HepG2 (cell line): ENCODE measurements at regions not wholly inside any gene's neighbourhood (a gene's known extent, or its start where the extent isn't known, plus 50 kb on each side); places are given as distances from the start of the nearest gene placed in this dataset.

Experiments
- ATAC-seq: fragments of 200-7000 bp; cut with Tn5 transposase; 3 replicates; pipeline ENCODE4 v1.9.1; 2020; ENCODE audit warnings: mild to moderate bottlenecking, moderate library complexity
- BruUV-seq: library from RNA; stranded (reverse); fragments of 400-500 nt; replicated peaks from 2 replicates; lab custom pipeline; 2021; lab: Mats Ljungman, UMichigan
- CTCF ChIA-PET: fragments of 300-600 bp; formaldehyde crosslinking; extraction: SDS; loops from one replicate; lab custom pipeline; 2021; ENCODE audit warnings: low total read pairs, inconsistent platforms, low intra/inter-chr PET ratio; lab: Yijun Ruan, JAX
- POLR2A ChIA-PET: fragments of 350-600 bp; sonication (Branson Sonifier 250); formaldehyde crosslinking; loops from one replicate; lab custom pipeline; 2020; ENCODE audit warnings: antibody characterized with exemption, inconsistent platforms; lab: Yijun Ruan, JAX
- DNase-seq: peaks from one replicate; pipeline ENCODE4 v3.0.0-alpha.2; 2015; ENCODE audit warnings: low spot score
- FAIRE-seq: peaks from 3 replicates; lab custom pipeline; 2011; peaks lifted over from hg19 to GRCh38; lab: Jason Lieb, UNC
- H2AFZ ChIP-seq: one replicate; pipeline ENCODE4 v1.6.1; 2011; ENCODE audit warnings: low read length, inconsistent platforms
- H3K27ac ChIP-seq: fragments of 300-600 bp; 3 replicates; pipeline ENCODE4 v1.8.0; 2011; ENCODE audit warnings: mixed run types, mild to moderate bottlenecking, mixed read lengths, low read length, inconsistent platforms; ENCODE audit not compliant: insufficient read depth; ENCODE audit errors: extremely low read length
- H3K27me3 ChIP-seq, 2 experiments: fragments of 200-600 bp in 1 of 2; 2 replicates in 1 of 2; 3 replicates in 1 of 2; pipeline versions ENCODE4 v1.6.0 to v1.8.0; 2011; ENCODE audit warnings: low read length in 2 of 2, mild to moderate bottlenecking in 2 of 2, moderate library complexity in 2 of 2, inconsistent platforms in 1 of 2; ENCODE audit not compliant: insufficient read depth in 2 of 2, control insufficient read depth in 1 of 2
- H3K36me3 ChIP-seq, 2 experiments: fragments of 200-600 bp in 1 of 2; replicated peaks in 1 of 2; 2 replicates in 1 of 2; 3 replicates in 1 of 2; pipeline versions ENCODE4 v1.5.1 to v1.8.0; 2011; ENCODE audit warnings: low read length in 2 of 2, inconsistent platforms in 1 of 2; ENCODE audit not compliant: insufficient read depth in 2 of 2, control insufficient read depth in 1 of 2
- H3K4me1 ChIP-seq: 2 replicates; pipeline ENCODE4 v1.5.1; 2012; ENCODE audit warnings: low read length, inconsistent platforms; ENCODE audit not compliant: insufficient read depth
- H3K4me2 ChIP-seq: 2 replicates; pipeline ENCODE4 v1.6.0; 2011; ENCODE audit warnings: low read depth, low read length, inconsistent platforms
- H3K4me3 ChIP-seq, 3 experiments: fragments of 200-600 bp in 1 of 3; sonication (generic), shearing (Covaris generic) in 1 of 3; replicated peaks in 1 of 3; 2 replicates each; pipeline ENCODE4 v1.5.1; 2011 to 2016; ENCODE audit warnings: low read length in 3 of 3, inconsistent platforms in 2 of 3, low read depth in 2 of 3, mild to moderate bottlenecking in 2 of 3, control low read depth in 1 of 3, mixed read lengths in 1 of 3; ENCODE audit not compliant: insufficient read depth in 1 of 3
- H3K79me2 ChIP-seq: one replicate; pipeline ENCODE4 v1.6.1; 2011; ENCODE audit warnings: low read length, inconsistent platforms; ENCODE audit not compliant: insufficient read depth
- H3K9ac ChIP-seq: 2 replicates; pipeline ENCODE4 v1.6.0; 2011; ENCODE audit warnings: mild to moderate bottlenecking, low read depth, low read length, inconsistent platforms; ENCODE audit not compliant: insufficient read depth
- H3K9me3 ChIP-seq: 2 replicates; pipeline ENCODE4 v1.5.1; 2012; ENCODE audit warnings: mild to moderate bottlenecking, low read length
- H4K20me1 ChIP-seq: 2 replicates; pipeline ENCODE4 v1.6.0; 2011; ENCODE audit warnings: inconsistent platforms, mild to moderate bottlenecking, low read length, moderate library complexity; ENCODE audit not compliant: insufficient read depth
- CTCF ChIP-seq: sonication (generic); formaldehyde crosslinking; IDR thresholded peaks from 2 replicates; pipeline ENCODE4 v1.5.0; 2020; ENCODE audit warnings: mild to moderate bottlenecking, missing genetic modification reagents, moderate library complexity
- DNMT1 ChIP-seq: sonication (generic); formaldehyde crosslinking; IDR thresholded peaks from 2 replicates; pipeline ENCODE4 v1.5.1; 2020; ENCODE audit warnings: mild to moderate bottlenecking, missing genetic modification reagents
- EP300 ChIP-seq, 3 experiments: sonication (generic) in 1 of 3; formaldehyde crosslinking in 1 of 3; IDR thresholded peaks; 2 replicates each; pipeline versions ENCODE4 v1.5.1 to v1.6.1; 2011 to 2020; ENCODE audit warnings: low read depth in 2 of 3, low read length in 2 of 3, borderline replicate concordance in 1 of 3, improper control_type of control experiment in 1 of 3, mild to moderate bottlenecking in 1 of 3, missing genetic modification reagents in 1 of 3, moderate library complexity in 1 of 3
- HNRNPH1 ChIP-seq: fragments of 200-400 bp; formaldehyde crosslinking; optimal IDR thresholded peaks from 2 replicates; pipeline ENCODE3; 2017; ENCODE audit warnings: mild to moderate bottlenecking, low read depth, low read length
- IKZF1 ChIP-seq: fragments of 450-650 bp; IDR thresholded peaks from 2 replicates; pipeline ENCODE4 v1.7.1; 2016
- MEIS1 ChIP-seq: sonication (generic); formaldehyde crosslinking; IDR thresholded peaks from 2 replicates; pipeline ENCODE4 v1.9.0; 2021; ENCODE audit warnings: mild to moderate bottlenecking, missing genetic modification reagents, moderate library complexity, borderline replicate concordance
- NFIB ChIP-seq: sonication (generic); formaldehyde crosslinking; IDR thresholded peaks from 2 replicates; pipeline ENCODE4 v1.9.0; 2021; ENCODE audit warnings: missing genetic modification reagents, mild to moderate bottlenecking, borderline replicate concordance
- SETDB1 ChIP-seq: sonication (generic); formaldehyde crosslinking; IDR thresholded peaks from 2 replicates; pipeline ENCODE4 v1.5.1; 2020; ENCODE audit warnings: missing genetic modification reagents, mild to moderate bottlenecking, borderline replicate concordance
- SRF ChIP-seq: IDR thresholded peaks from 2 replicates; pipeline ENCODE4 v1.6.1; 2011; ENCODE audit warnings: mild to moderate bottlenecking, low read depth, low read length, moderate library complexity
- STAG1 ChIP-seq: sonication (generic); formaldehyde crosslinking; IDR thresholded peaks from 2 replicates; pipeline ENCODE4 v1.4.0; 2020; ENCODE audit warnings: missing genetic modification reagents
- ZFP36L2 ChIP-seq: sonication (generic); formaldehyde crosslinking; IDR thresholded peaks from 2 replicates; pipeline ENCODE4 v1.4.0; 2020; ENCODE audit warnings: missing genetic modification reagents
- ZNF143 ChIP-seq: sonication (generic); formaldehyde crosslinking; IDR thresholded peaks from 2 replicates; pipeline ENCODE4 v1.4.0; 2020; ENCODE audit warnings: missing genetic modification reagents
- ZNF350 ChIP-seq: sonication (generic); formaldehyde crosslinking; IDR thresholded peaks from 2 replicates; pipeline ENCODE4 v1.4.0; 2020; ENCODE audit warnings: mild to moderate bottlenecking, low read depth, missing genetic modification reagents, borderline replicate concordance
- ZNF552 ChIP-seq: sonication (generic); formaldehyde crosslinking; IDR thresholded peaks from 2 replicates; pipeline ENCODE4 v1.9.0; 2022; ENCODE audit warnings: missing genetic modification reagents, mild to moderate bottlenecking, borderline replicate concordance
- ZNF614 ChIP-seq: IDR thresholded peaks from 2 replicates; pipeline ENCODE4 v1.6.1; 2018; ENCODE audit warnings: missing biosample characterization, missing genetic modification reagents, inconsistent platforms, borderline replicate concordance
- ZNF619 ChIP-seq: sonication (generic); formaldehyde crosslinking; IDR thresholded peaks from 2 replicates; pipeline ENCODE4 v1.4.0; 2020; ENCODE audit warnings: mild to moderate bottlenecking, missing genetic modification reagents
- ZNF879 ChIP-seq: sonication (generic); formaldehyde crosslinking; IDR thresholded peaks from 2 replicates; pipeline ENCODE4 v1.8.1; 2023; ENCODE audit warnings: missing genetic modification reagents
- WGBS: methylation state at CpG from one replicate; pipeline ENCODE4 v1.1.6; 2017; ENCODE audit warnings: low lambda C conversion rate; 5-methylcytosine and 5-hydroxymethylcytosine counted together
- in situ Hi-C: cut with HindIII; loops from 2 replicates; pipeline ENCODE4 v1.10.0; 2017; ENCODE audit warnings: low pct_unique_long_range_greater_than_20kb; ENCODE audit not compliant: extremely low pct_ligation_motif_present
- intact Hi-C: fragments of 100-400 bp; cut with micrococcal nuclease; formaldehyde crosslinking; loops from one replicate; pipeline ENCODE4 v1.10.0; 2022; ENCODE audit not compliant: unreplicated experiment

- no peak for DNase-seq
- Histone ChIP-seq H3K27ac (no peak overlapping the region), H3K9me3 (peaks cover under 1% of the 10 kb centered on the region; the same call in 1 of the 2 replicates), H3K4me3 (no peak overlapping the region), H3K9ac (no peak overlapping the region), H3K4me1 (no peaks in the 10 kb centered on the region), H3K36me3 (no peaks in the 10 kb centered on the region), H3K4me2 (no peak overlapping the region), H2AFZ (no peak overlapping the region), H4K20me1 (no peaks in the 10 kb centered on the region), H3K79me2 (no peaks in the 10 kb centered on the region), H3K27me3 (no peaks in the 10 kb centered on the region)
- ChIA-PET POLR2A (no interaction called here), CTCF (no interaction called here)
- TF ChIP-seq STAG1 (CRISPR knock-in tag) (0 out of 2 replicates have a peak, but pooled peaks have one; percentile 7), CTCF (0 out of 2 replicates have a peak, but pooled peaks have one; percentile 8), EP300 (IDR thresholded peaks at IDR 0.05; ENCODE audit: low read depth in 2 of 2, low read length in 2 of 2) (no peak), EP300 (CRISPR knock-in tag; IDR thresholded peaks at IDR 0.05; ENCODE audit: borderline replicate concordance) (no peak)
- FAIRE-seq: no peak
- ATAC-seq: peak; percentile 47; the same call in 2 of the 3 replicates
- intact Hi-C loops: no loop called here
- in situ Hi-C loops: no loop called here
- WGBS: 0% methylated on average over 1 of the region's 1 CpG
- no TSS peak for BruUV-seq
Observed at GRCh38 chr6:156416391-156416790, 360.8 kb upstream of the ARID1B start.

GRCh38 chr6:156413154-156413553 lies 364.0 kb upstream of the ARID1B start:
- H3K4me1 ChIP-seq: no peaks in the 10 kb centered on the region
- intact Hi-C loops: no loop called here
- ATAC-seq: no peak
- POLR2A ChIA-PET: no interaction called here
- WGBS: 28% methylated on average over 2 of the region's 2 CpGs
- no peak for DNase-seq
- H3K27me3 ChIP-seq: no peaks in the 10 kb centered on the region
- H3K4me2 ChIP-seq: no peak overlapping the region
- no peak overlapping the region for H2AFZ ChIP-seq
- H3K9me3 ChIP-seq: no peaks in the 10 kb centered on the region
- no peaks in the 10 kb centered on the region for H4K20me1 ChIP-seq
- H3K79me2 ChIP-seq: no peaks in the 10 kb centered on the region
- no peak overlapping the region for H3K27ac ChIP-seq
- H3K36me3 ChIP-seq: no peaks in the 10 kb centered on the region
- H3K4me3 ChIP-seq: no peak overlapping the region
- H3K9ac ChIP-seq: no peak overlapping the region
- CTCF ChIA-PET: no interaction called here
- BruUV-seq: no TSS peak
- in situ Hi-C loops: no loop called here
- no peak for FAIRE-seq
- TF ChIP-seq MEIS1 (no peak), HNRNPH1 (no peak), DNMT1 (CRISPR knock-in tag) (no peak), SRF (no peak), ZNF614 (no peak), ZNF350 (CRISPR knock-in tag) (no peak), IKZF1 (no peak), ZNF143 (CRISPR knock-in tag) (no peak), ZFP36L2 (CRISPR knock-in tag) (no peak), SETDB1 (CRISPR knock-in tag) (no peak), ZNF619 (CRISPR knock-in tag) (no peak), NFIB (CRISPR knock-in tag) (no peak), ZNF552 (CRISPR knock-in tag) (no peak), ZNF879 (CRISPR knock-in tag) (no peak)
